KMS-11 (cell line): ENCODE measurements at regions not wholly inside any gene's neighbourhood (a gene's known extent, or its start where the extent isn't known, plus 50 kb on each side); places are given as distances from the start of the nearest gene placed in this dataset.
A peak's percentile ranks its signal among the peaks of the same experiment; 100 is the strongest.

ENCODE experiments used
- H2AFZ ChIP-seq: fragments of 200-600 bp; sonication (generic); 2 replicates; pipeline ENCODE4 v1.6.1; 2016; ENCODE audit warnings: antibody characterized with exemption, mixed run types, low read depth
- H3K27ac ChIP-seq: fragments of 200-600 bp; sonication (generic); 2 replicates; pipeline ENCODE4 v1.6.1; 2016; ENCODE audit warnings: mild to moderate bottlenecking, mixed run types
- H3K27me3 ChIP-seq: fragments of 200-600 bp; sonication (generic); 2 replicates; pipeline ENCODE4 v1.6.1; 2017; ENCODE audit warnings: mild to moderate bottlenecking, low read depth, mixed run types, moderate library complexity; ENCODE audit not compliant: insufficient read depth
- H3K36me3 ChIP-seq: fragments of 200-600 bp; sonication (generic); 2 replicates; pipeline ENCODE4 v1.6.1; 2017; ENCODE audit warnings: mild to moderate bottlenecking, mixed run types; ENCODE audit not compliant: insufficient read depth
- H3K4me1 ChIP-seq: fragments of 200-600 bp; sonication (generic); 2 replicates; pipeline ENCODE4 v1.6.1; 2016; ENCODE audit warnings: mild to moderate bottlenecking, low read depth, mixed run types; ENCODE audit not compliant: poor library complexity, severe bottlenecking
- H3K4me2 ChIP-seq: fragments of 200-600 bp; sonication (generic); 2 replicates; pipeline ENCODE4 v1.7.0; 2016; ENCODE audit warnings: mild to moderate bottlenecking, mixed run types
- H3K4me3 ChIP-seq: fragments of 200-600 bp; sonication (generic); IDR thresholded peaks from 2 replicates; pipeline ENCODE4 v1.6.1; 2017; ENCODE audit warnings: low read depth, low read length, mixed read lengths; ENCODE audit not compliant: insufficient read depth
- H3K79me2 ChIP-seq: fragments of 200-600 bp; sonication (generic); 2 replicates; pipeline ENCODE4 v1.6.1; 2016; ENCODE audit warnings: low read depth, mixed run types; ENCODE audit not compliant: insufficient read depth
- H3K9ac ChIP-seq: fragments of 200-600 bp; sonication (generic); 2 replicates; pipeline ENCODE4 v1.6.1; 2016; ENCODE audit warnings: mild to moderate bottlenecking, mixed run types
- H4K20me1 ChIP-seq: fragments of 200-600 bp; sonication (generic); 2 replicates; pipeline ENCODE4 v1.6.1; 2016; ENCODE audit warnings: mild to moderate bottlenecking, mixed run types; ENCODE audit not compliant: insufficient read depth
- TF ChIP-seq, protein P1 (sequence below): fragments of 200-600 bp; sonication (generic); conservative IDR thresholded peaks from 2 replicates; pipeline ENCODE4 v1.6.1; 2017; ENCODE audit warnings: low read depth, mild to moderate bottlenecking, antibody characterized with exemption, low read length, moderate library complexity, mixed read lengths

DNA sequence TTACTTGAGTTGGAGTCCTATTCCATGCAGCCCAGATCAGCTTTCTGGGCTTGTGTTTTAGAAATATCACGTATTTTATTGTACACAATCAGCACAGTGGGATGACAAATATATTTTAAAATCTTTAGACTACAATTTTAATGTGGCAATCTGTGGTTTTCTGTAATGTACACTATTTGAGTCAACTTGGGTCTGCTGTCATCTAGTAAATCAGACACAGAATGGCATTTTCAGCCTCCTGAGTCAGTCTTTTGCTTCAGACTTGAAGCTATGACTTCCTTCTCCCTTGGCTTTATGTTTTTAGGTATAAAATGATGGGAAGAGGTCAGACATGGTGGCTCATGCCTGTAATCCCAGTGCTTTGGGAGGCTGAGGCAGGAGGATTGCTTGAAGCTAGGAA lies 232.1 kb downstream of the NECTIN3 start:
- no peak overlapping the region for H3K4me3 ChIP-seq
- no peak overlapping the region for H2AFZ ChIP-seq

DNA sequence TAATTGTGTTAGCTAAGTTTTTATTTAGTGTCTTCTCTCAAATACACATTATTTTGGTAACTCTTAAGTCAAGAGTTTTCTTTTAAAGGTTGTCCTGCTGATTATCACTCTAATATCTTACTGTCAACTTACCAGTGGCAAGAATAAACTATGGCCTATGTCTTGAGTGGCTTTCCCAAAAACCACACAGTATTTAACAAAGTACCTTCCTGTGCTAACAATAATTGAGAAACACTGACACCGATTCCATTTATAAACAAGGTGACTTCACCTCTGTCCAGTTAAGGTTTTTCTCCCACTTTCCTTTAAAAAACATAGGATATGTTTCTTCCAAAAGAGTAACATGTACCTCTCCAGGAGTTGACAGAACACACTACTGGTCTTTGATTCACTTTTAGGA lies 234.3 kb upstream of the CD96 start:
- H3K9ac ChIP-seq, result no peak overlapping the region
- peaks cover 32% of the 10 kb centered on the region for H3K4me1 ChIP-seq
- no peaks in the 10 kb centered on the region for H4K20me1 ChIP-seq
- H3K27me3 ChIP-seq, result no peaks in the 10 kb centered on the region
- no peaks in the 10 kb centered on the region for H3K79me2 ChIP-seq
- no peak overlapping the region for H2AFZ ChIP-seq
- no peaks in the 10 kb centered on the region for H3K36me3 ChIP-seq
- TF ChIP-seq, protein P1, sequence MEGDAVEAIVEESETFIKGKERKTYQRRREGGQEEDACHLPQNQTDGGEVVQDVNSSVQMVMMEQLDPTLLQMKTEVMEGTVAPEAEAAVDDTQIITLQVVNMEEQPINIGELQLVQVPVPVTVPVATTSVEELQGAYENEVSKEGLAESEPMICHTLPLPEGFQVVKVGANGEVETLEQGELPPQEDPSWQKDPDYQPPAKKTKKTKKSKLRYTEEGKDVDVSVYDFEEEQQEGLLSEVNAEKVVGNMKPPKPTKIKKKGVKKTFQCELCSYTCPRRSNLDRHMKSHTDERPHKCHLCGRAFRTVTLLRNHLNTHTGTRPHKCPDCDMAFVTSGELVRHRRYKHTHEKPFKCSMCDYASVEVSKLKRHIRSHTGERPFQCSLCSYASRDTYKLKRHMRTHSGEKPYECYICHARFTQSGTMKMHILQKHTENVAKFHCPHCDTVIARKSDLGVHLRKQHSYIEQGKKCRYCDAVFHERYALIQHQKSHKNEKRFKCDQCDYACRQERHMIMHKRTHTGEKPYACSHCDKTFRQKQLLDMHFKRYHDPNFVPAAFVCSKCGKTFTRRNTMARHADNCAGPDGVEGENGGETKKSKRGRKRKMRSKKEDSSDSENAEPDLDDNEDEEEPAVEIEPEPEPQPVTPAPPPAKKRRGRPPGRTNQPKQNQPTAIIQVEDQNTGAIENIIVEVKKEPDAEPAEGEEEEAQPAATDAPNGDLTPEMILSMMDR, result no peak
- no peak overlapping the region for H3K4me3 ChIP-seq
- H3K27ac ChIP-seq, result no peak overlapping the region
- H3K4me2 ChIP-seq, result no peak overlapping the region

More for the DNA sequence above, 232.1 kb downstream of the NECTIN3 start:
- Histone ChIP-seq H3K79me2 (no peaks in the 10 kb centered on the region), H3K4me1 (no peaks in the 10 kb centered on the region), H3K27me3 (no peaks in the 10 kb centered on the region), H4K20me1 (no peaks in the 10 kb centered on the region), H3K4me2 (no peak overlapping the region), H3K27ac (no peak overlapping the region), H3K9ac (no peak overlapping the region), H3K36me3 (no peaks in the 10 kb centered on the region)
- TF ChIP-seq, protein P1, result no peak

DNA sequence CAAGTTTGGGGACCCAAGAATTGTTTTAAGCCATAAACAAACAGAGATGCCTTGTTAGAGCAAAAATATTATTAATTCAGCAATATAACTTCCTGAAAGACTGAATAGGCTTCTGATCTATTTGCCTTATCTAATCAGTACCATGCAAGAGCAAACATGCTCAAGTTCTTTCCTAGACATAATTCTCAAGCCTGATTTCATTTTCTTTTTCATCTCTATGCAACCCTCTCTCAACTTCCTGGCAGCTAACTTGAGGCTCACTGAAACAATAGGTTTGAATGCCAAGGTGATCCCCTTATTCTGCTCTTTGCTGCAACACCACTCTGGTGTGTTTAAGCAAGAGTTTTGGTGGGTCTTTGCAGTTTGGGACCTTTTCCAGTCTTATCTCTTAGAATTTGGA lies 230.9 kb upstream of the CD96 start:
- TF ChIP-seq, protein P1, result no peak
- Histone ChIP-seq H3K27me3 (no peaks in the 10 kb centered on the region), H3K4me2 (peak overlapping the region; percentile 85), H3K9ac (peak overlapping the region; percentile 4; the same call in 1 of the 2 replicates), H4K20me1 (no peaks in the 10 kb centered on the region), H2AFZ (no peak overlapping the region; the same call in 1 of the 2 replicates), H3K4me3 (no peak overlapping the region), H3K79me2 (no peaks in the 10 kb centered on the region), H3K27ac (peak overlapping the region; percentile 53), H3K36me3 (no peaks in the 10 kb centered on the region), H3K4me1 (peaks cover 40% of the 10 kb centered on the region)

DNA sequence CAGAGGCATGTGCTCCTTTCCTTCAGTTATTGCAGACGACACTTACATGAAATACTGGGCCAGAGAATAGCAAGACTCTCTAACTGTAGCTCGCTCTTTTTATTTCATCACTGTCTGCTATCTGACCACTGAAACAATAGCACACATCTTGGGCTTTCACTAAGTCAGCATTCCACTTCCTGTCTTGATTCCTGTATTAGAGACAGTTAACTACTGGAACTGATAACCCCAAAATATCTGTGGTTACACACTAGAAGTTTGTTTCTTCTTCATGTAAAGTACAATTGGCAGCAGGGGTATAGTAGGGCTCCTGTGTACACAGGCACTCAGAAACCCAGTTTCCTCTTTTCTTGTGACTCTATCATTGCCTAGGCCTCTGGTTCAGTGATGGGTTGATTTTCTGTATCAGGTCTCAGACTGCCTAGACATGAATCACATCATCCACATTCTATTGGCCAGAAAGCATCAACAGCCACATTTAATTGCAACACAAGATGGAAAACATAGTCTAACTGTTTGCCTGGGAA lies 230.2 kb upstream of the CD96 start:
- H3K4me3 ChIP-seq, result no peak overlapping the region
- H3K27ac ChIP-seq, result peak overlapping the region; percentile 53
- H3K4me2 ChIP-seq, result peak overlapping the region; percentile 85
- no peak overlapping the region for H3K9ac ChIP-seq
- no peak overlapping the region for H2AFZ ChIP-seq
- TF ChIP-seq, protein P1, result no peak
- H3K4me1 ChIP-seq, result peaks cover 40% of the 10 kb centered on the region
- no peaks in the 10 kb centered on the region for H3K79me2 ChIP-seq
- H4K20me1 ChIP-seq, result no peaks in the 10 kb centered on the region
- no peaks in the 10 kb centered on the region for H3K27me3 ChIP-seq
- H3K36me3 ChIP-seq, result no peaks in the 10 kb centered on the region
